ENCODE measurements at regions not wholly inside any gene's neighbourhood (a gene's known extent, or its start where the extent isn't known, plus 50 kb on each side); places are given as distances from the start of the nearest gene placed in this dataset.
"Not testable (repeated sequence)": the region's sequence is repeated elsewhere in the genome, so short reads cannot be mapped to it uniquely, and the experiment has no call there.

GRCh38 chr2:136327162-136327852 lies 209.4 kb upstream of the CXCR4 start:
- peaks cover 60% of the 10 kb centered on the region for H3K4me1 Mint-ChIP-seq
- H3K27me3 Mint-ChIP-seq, result no peaks in the 10 kb centered on the region
- ATAC-seq, result peak; percentile 95
- H3K4me3 Mint-ChIP-seq, result peak overlapping the region; percentile 72
- peaks cover 4% of the 10 kb centered on the region for H3K36me3 Mint-ChIP-seq
- H3K9me3 Mint-ChIP-seq, result no peaks in the 10 kb centered on the region
- H3K27ac Mint-ChIP-seq, result peak overlapping the region; percentile 95

DNA sequence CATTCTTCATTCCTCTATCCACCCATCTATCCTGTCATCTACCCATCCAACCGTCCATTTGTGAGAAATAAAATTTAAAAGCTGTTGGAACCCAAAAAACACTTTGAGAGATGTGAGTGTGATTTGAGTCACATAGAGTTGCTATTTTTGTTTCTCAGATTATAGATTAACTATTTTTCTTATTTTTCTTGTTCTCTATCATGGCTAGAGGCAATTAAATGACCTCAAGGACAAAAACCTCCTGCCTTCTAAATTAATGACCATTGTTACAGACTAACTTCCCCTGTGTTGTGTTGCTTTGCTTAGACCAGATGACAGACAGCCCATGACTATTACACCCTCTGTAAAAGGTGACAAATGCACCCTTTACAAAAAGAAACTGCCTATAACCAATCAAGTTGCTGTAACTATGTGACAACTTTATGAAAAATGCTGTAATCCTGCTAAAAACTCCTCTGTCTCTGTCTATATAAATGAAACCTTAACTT lies 207.9 kb upstream of the CXCR4 start:
- ATAC-seq, result no peak
- H3K27ac Mint-ChIP-seq, result peak overlapping the region; percentile 95
- H3K9me3 Mint-ChIP-seq, result no peaks in the 10 kb centered on the region
- no peaks in the 10 kb centered on the region for H3K36me3 Mint-ChIP-seq
- no peaks in the 10 kb centered on the region for H3K27me3 Mint-ChIP-seq
- H3K4me1 Mint-ChIP-seq, result peaks cover 62% of the 10 kb centered on the region
- no peak overlapping the region for H3K4me3 Mint-ChIP-seq

GRCh38 chr2:136324966-136325365 lies 207.0 kb upstream of the CXCR4 start:
- Mint-ChIP-seq H3K9me3 (no peaks in the 10 kb centered on the region), H3K27ac (peak overlapping the region; percentile 95), H3K27me3 (no peaks in the 10 kb centered on the region), H3K4me1 (peaks cover 68% of the 10 kb centered on the region), H3K36me3 (no peaks in the 10 kb centered on the region), H3K4me3 (no peak overlapping the region)
- ATAC-seq, result peak; percentile 5

GRCh38 chr2:136323935-136324334 lies 206.0 kb upstream of the CXCR4 start:
- H3K27me3 Mint-ChIP-seq, result no peaks in the 10 kb centered on the region
- peak overlapping the region; percentile 37 for H3K4me3 Mint-ChIP-seq
- no peaks in the 10 kb centered on the region for H3K9me3 Mint-ChIP-seq
- ATAC-seq, result no peak
- H3K36me3 Mint-ChIP-seq, result no peaks in the 10 kb centered on the region
- H3K27ac Mint-ChIP-seq, result peak overlapping the region; percentile 95
- H3K4me1 Mint-ChIP-seq, result peaks cover 78% of the 10 kb centered on the region

DNA sequence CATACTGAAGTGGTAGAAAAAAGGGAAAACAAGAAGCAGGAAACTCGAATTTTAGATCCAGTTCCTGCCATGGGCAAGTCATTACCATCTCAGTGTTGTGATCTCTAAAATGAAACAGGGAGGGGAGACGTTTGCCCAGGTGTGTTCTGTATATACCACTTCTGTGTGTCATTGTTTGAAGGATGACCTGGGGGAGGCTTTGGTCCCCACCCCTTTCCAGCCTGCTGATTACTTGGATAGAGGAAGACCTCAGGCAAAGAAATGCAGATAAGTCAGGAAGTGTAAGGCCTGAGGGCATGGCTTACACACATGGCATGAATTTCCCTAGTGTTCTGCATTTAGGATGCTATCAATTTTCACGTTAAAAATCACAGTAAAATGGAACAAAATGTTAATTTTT lies 205.2 kb upstream of the CXCR4 start:
- no peak for ATAC-seq
- Mint-ChIP-seq H3K4me3 (no peak overlapping the region), H3K27me3 (no peaks in the 10 kb centered on the region), H3K27ac (peak overlapping the region; percentile 95), H3K4me1 (peaks cover 74% of the 10 kb centered on the region), H3K36me3 (no peaks in the 10 kb centered on the region), H3K9me3 (no peaks in the 10 kb centered on the region)

GRCh38 chr2:136322428-136322827 lies 204.5 kb upstream of the CXCR4 start:
- no peaks in the 10 kb centered on the region for H3K36me3 Mint-ChIP-seq
- H3K4me3 Mint-ChIP-seq, result no peak overlapping the region
- ATAC-seq, result no peak
- H3K4me1 Mint-ChIP-seq, result peaks cover 67% of the 10 kb centered on the region
- H3K9me3 Mint-ChIP-seq, result no peaks in the 10 kb centered on the region
- H3K27me3 Mint-ChIP-seq, result no peaks in the 10 kb centered on the region
- no peak overlapping the region for H3K27ac Mint-ChIP-seq

- H3K27ac Mint-ChIP-seq, result peak overlapping the region; percentile 65
- H3K4me1 Mint-ChIP-seq, result peaks cover 47% of the 10 kb centered on the region
- no peaks in the 10 kb centered on the region for H3K9me3 Mint-ChIP-seq
- ATAC-seq, result peak; percentile 46
- no peaks in the 10 kb centered on the region for H3K36me3 Mint-ChIP-seq
- no peak overlapping the region for H3K4me3 Mint-ChIP-seq
- no peaks in the 10 kb centered on the region for H3K27me3 Mint-ChIP-seq
These were observed 201.7 kb upstream of the CXCR4 start for GRCh38 chr2:136319651-136320050.

DNA sequence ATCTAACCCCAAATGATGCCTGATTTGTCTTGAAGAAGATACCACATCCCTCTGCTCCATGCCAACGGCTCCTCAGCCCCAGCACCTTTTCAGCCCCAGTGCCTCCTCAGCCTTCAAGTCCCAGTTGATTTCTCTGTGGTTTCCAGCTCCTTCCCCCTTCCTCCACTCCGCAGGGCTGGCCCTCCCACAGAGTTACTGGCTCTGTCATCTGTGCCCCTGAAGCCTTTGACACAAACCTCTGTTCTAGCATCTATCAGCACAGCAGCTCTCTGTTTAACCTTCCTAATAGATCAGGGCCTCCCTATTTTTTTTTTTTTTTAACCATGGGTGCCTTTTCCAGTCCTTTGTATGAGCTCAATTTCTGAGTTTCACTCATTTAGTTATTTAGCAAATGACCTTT lies 201.3 kb upstream of the CXCR4 start:
- no peaks in the 10 kb centered on the region for H3K27me3 Mint-ChIP-seq
- peak overlapping the region; percentile 65 for H3K27ac Mint-ChIP-seq
- no peak overlapping the region for H3K4me3 Mint-ChIP-seq
- H3K9me3 Mint-ChIP-seq, result no peaks in the 10 kb centered on the region
- ATAC-seq, result peak; percentile 78
- no peaks in the 10 kb centered on the region for H3K36me3 Mint-ChIP-seq
- H3K4me1 Mint-ChIP-seq, result peaks cover 43% of the 10 kb centered on the region

- Mint-ChIP-seq H3K4me1 (peaks cover 33% of the 10 kb centered on the region), H3K36me3 (no peaks in the 10 kb centered on the region), H3K4me3 (no peak overlapping the region), H3K9me3 (no peaks in the 10 kb centered on the region), H3K27ac (peak overlapping the region; percentile 67), H3K27me3 (no peaks in the 10 kb centered on the region)
- ATAC-seq, result no peak
These were observed 196.3 kb upstream of the CXCR4 start for GRCh38 chr2:136314240-136314639.

- not testable (repeated sequence) for H3K9me3 Mint-ChIP-seq, H3K4me3 Mint-ChIP-seq
These were observed 194.6 kb upstream of the CXCR4 start for GRCh38 chr2:136312568-136312967.

GRCh38 chr2:136310797-136311603 lies 193.1 kb upstream of the CXCR4 start:
- Mint-ChIP-seq H3K27me3 (no peaks in the 10 kb centered on the region), H3K36me3 (no peaks in the 10 kb centered on the region), H3K4me3 (peak overlapping the region; percentile 18), H3K27ac (peak overlapping the region; percentile 85), H3K4me1 (peaks cover 39% of the 10 kb centered on the region), H3K9me3 (no peaks in the 10 kb centered on the region)
- ATAC-seq, result peak; percentile 83

More at GRCh38 chr2:136312568-136312967, 194.6 kb upstream of the CXCR4 start:
- ATAC-seq, H3K36me3 Mint-ChIP-seq, H3K27me3 Mint-ChIP-seq, H3K27ac Mint-ChIP-seq: not testable (repeated sequence)
- peaks cover 40% of the 10 kb centered on the region for H3K4me1 Mint-ChIP-seq

DNA sequence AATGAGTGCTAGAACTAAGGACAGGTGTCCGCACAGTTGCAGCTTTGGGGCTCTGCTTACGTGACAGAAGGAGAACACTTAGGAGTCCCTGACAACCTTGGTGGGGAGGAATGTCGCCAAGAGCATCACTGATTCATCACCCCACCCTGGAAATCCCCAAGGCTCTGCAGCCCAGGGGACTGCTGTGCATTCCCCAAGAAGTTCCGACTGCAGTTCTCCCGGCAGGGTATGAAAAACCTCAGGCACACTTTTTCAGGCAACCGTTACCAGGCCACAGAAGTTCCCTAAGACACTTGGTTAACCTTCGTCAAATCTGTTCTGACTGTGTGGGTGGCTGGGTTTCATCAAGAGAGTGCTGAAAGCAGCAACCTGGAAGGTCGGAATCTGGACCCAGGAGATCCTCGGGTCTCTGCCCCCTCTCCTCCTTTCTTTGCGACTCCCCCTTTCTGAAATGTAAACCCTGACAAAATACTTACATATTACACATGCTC lies 192.1 kb upstream of the CXCR4 start:
- peak; percentile 75 for ATAC-seq
- no peaks in the 10 kb centered on the region for H3K27me3 Mint-ChIP-seq
- H3K36me3 Mint-ChIP-seq, result no peaks in the 10 kb centered on the region
- H3K4me3 Mint-ChIP-seq, result peak overlapping the region; percentile 42
- no peaks in the 10 kb centered on the region for H3K9me3 Mint-ChIP-seq
- peaks cover 48% of the 10 kb centered on the region for H3K4me1 Mint-ChIP-seq
- H3K27ac Mint-ChIP-seq, result peak overlapping the region; percentile 85

GRCh38 chr2:136308611-136309010 lies 190.7 kb upstream of the CXCR4 start:
- H3K4me3 Mint-ChIP-seq, result no peak overlapping the region
- ATAC-seq, result no peak
- no peaks in the 10 kb centered on the region for H3K27me3 Mint-ChIP-seq
- H3K9me3 Mint-ChIP-seq, result no peaks in the 10 kb centered on the region
- H3K4me1 Mint-ChIP-seq, result peaks cover 52% of the 10 kb centered on the region
- peak overlapping the region; percentile 36 for H3K27ac Mint-ChIP-seq
- H3K36me3 Mint-ChIP-seq, result no peaks in the 10 kb centered on the region

GRCh38 chr2:136306836-136307235 lies 188.9 kb upstream of the CXCR4 start:
- Mint-ChIP-seq H3K4me1 (peaks cover 53% of the 10 kb centered on the region), H3K4me3 (no peak overlapping the region), H3K36me3 (no peaks in the 10 kb centered on the region)

DNA sequence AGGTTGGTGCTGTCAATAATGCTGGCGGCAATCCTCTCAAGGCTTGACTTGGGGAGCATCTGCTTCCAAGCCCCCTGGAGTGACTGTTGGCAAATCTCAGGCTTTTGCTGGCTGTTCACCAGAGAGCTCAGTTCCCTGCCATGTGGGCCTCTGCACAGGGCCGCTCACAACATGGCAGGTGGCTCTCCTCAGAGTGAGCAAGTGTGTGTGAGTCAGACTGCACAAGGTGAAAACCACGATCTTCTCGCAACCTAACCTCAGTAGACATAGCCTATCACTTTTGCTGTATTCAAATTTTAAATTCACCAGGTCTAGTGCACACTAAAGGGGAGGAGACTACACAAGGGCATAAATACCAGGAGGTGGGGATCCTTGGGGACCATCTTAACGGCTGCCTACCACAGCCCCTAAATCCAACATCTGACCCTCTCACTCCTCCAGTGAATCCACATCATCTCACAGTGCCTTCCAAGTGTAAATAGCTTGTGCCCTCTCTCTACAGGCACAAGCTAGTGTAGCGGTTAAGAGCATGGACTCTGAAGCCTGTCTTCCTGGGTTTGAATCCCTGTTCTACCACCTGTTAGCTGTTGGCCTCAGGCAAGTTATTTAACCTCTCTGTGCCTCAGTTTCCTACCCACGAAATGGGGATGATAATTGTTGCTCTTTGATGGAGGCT lies 187.7 kb upstream of the CXCR4 start:
- Mint-ChIP-seq H3K27me3 (no peaks in the 10 kb centered on the region), H3K9me3 (peaks cover 3% of the 10 kb centered on the region), H3K4me1 (peaks cover 41% of the 10 kb centered on the region), H3K4me3 (no peak overlapping the region), H3K36me3 (no peaks in the 10 kb centered on the region), H3K27ac (peak overlapping the region; percentile 70)
- peak; percentile 88 for ATAC-seq

More at GRCh38 chr2:136306836-136307235, 188.9 kb upstream of the CXCR4 start:
- Mint-ChIP-seq H3K27ac (peak overlapping the region; percentile 36), H3K27me3 (no peaks in the 10 kb centered on the region), H3K9me3 (peaks cover 3% of the 10 kb centered on the region)
- ATAC-seq, result no peak

All from stimulated activated memory B cell treated with anti-CD40 and anti-IgM and Interleukin-4, amounts not matched to agents 10 μg/mL and 1 μg/mL and 100 μg/mL, for 72 hours (primary cell).